Tibial nerve (tissue), 4 donors: ENCODE measurements at regions not wholly inside any gene's neighbourhood (a gene's known extent, or its start where the extent isn't known, plus 50 kb on each side); places are given as distances from the start of the nearest gene placed in this dataset.

Experiments
- EP300 ChIP-seq, 2 donors: sonication (generic); formaldehyde crosslinking; IDR thresholded peaks; one replicate each; pipeline ENCODE4 v1.6.1; 2017; ENCODE audit warnings: antibody characterized with exemption in 2 of 2, mild to moderate bottlenecking in 1 of 2
- POLR2A ChIP-seq, 2 donors: fragments of 450-650 bp; IDR thresholded peaks; one replicate each; pipeline ENCODE4 v1.6.1; 2017; ENCODE audit warnings: antibody characterized with exemption in 2 of 2, mild to moderate bottlenecking in 2 of 2, moderate library complexity in 2 of 2
- TF ChIP-seq, protein P1 (sequence below), 5 experiments: fragments of 200-600 bp in 3 of 5; fragments of 450-650 bp in 2 of 5; sonication (generic) in 3 of 5; IDR thresholded peaks; one replicate each; pipeline ENCODE4 v1.5.1; 2016 to 2019; ENCODE audit warnings: antibody characterized with exemption in 5 of 5, mild to moderate bottlenecking in 3 of 5, moderate library complexity in 2 of 5

DNA sequence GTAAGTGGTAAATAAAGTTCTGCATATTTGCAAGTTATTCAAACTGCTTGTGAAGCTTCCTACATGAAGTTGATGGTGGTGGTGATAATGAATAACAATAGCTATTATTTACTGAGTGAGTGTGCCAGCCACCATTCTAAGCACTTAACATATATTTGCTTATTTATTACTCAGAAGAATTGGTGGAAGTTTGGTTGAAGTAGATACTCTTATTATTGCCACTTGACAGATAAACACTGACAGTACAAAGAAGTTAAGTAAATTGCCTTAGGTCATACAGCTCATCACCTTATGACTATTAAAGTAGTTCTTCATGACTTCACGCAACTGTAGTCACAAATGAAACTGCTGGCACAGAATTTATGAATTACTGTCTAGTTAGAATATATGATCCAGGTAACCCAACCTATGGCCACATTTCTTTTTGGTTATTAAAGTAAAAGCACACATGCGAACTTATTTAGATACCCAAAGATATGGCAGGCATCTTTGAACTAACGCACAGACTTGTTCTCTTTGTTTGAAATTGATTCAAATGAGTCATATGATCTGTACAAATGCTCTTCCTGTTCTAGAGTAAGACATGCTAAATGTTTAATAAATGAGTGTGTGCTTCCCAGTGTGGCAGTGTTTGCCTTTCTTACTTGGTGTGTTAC lies 99.8 kb upstream of the NR2F2 start:
- TF ChIP-seq, protein P1, sequence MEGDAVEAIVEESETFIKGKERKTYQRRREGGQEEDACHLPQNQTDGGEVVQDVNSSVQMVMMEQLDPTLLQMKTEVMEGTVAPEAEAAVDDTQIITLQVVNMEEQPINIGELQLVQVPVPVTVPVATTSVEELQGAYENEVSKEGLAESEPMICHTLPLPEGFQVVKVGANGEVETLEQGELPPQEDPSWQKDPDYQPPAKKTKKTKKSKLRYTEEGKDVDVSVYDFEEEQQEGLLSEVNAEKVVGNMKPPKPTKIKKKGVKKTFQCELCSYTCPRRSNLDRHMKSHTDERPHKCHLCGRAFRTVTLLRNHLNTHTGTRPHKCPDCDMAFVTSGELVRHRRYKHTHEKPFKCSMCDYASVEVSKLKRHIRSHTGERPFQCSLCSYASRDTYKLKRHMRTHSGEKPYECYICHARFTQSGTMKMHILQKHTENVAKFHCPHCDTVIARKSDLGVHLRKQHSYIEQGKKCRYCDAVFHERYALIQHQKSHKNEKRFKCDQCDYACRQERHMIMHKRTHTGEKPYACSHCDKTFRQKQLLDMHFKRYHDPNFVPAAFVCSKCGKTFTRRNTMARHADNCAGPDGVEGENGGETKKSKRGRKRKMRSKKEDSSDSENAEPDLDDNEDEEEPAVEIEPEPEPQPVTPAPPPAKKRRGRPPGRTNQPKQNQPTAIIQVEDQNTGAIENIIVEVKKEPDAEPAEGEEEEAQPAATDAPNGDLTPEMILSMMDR (IDR thresholded peaks at IDR 0.05), result no peak
- TF ChIP-seq POLR2A (IDR thresholded peaks at IDR 0.05) (no peak), EP300 (IDR thresholded peaks at IDR 0.05) (no peak)
